NT2/D1 (cell line): ENCODE measurements at regions not wholly inside any gene's neighbourhood (a gene's known extent, or its start where the extent isn't known, plus 50 kb on each side); places are given as distances from the start of the nearest gene placed in this dataset.

Experiments used
- SUZ12 ChIP-seq: IDR thresholded peaks from 2 replicates; pipeline ENCODE4 v1.6.1; 2011; ENCODE audit not compliant: insufficient read length, insufficient read depth; ENCODE audit errors: extremely low read depth
- ZNF274 ChIP-seq: IDR thresholded peaks from 2 replicates; pipeline ENCODE4 v1.6.1; 2011; ENCODE audit warnings: mild to moderate bottlenecking, low read depth, low read length

- no peak for TF ChIP-seq SUZ12
- TF ChIP-seq ZNF274: no peak
Observed at GRCh38 chr3:25041871-25042584, 386.0 kb upstream of the RARB start.
